ENCODE measurements at regions not wholly inside any gene's neighbourhood (a gene's known extent, or its start where the extent isn't known, plus 50 kb on each side); places are given as distances from the start of the nearest gene placed in this dataset.
"Not testable (repeated sequence)": the region's sequence is repeated elsewhere in the genome, so short reads cannot be mapped to it uniquely, and the experiment has no call there.

DNA sequence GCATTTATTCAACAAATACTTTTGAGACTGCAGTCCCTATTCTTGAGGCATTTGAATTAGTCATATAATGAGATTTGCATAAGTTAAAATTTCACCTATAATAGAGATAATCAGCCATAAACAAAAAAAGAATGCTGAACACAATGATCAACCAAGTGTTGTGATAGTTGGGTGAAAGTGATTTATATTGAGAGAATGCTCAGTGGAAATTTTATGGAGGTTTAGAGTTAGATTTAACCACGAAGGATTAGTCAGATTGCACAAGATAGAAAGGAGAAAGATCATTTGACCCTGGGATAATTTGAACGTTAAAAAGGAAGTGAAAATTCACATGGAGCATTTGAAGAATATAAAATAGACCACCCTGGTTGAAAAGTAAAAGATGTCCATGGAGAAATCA is 356.2 kb downstream of the NPR3 start:
- no peak for DNase-seq (ENCODE audit: low read depth)

DNA sequence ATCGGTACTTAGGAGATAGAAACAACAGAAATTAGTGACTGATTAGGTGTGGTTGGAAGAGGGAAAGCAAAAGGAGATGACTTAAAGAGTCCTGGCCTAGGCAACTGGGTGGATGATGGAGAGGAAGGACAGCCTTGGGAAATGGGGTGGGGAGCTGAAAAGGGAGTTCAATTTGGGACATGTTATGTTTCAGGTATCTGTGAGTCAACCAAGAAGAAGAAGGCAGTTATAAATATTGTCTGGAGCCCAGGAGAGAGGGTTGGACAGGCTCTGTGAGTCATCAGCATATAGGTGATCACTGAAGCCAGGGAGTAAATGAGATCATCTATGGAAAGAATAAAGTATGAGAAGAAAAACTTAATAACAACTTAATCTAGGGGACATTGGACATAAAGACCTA is 357.7 kb downstream of the NPR3 start:
- peak; percentile 66 for DNase-seq (ENCODE audit: low read depth)

DNA sequence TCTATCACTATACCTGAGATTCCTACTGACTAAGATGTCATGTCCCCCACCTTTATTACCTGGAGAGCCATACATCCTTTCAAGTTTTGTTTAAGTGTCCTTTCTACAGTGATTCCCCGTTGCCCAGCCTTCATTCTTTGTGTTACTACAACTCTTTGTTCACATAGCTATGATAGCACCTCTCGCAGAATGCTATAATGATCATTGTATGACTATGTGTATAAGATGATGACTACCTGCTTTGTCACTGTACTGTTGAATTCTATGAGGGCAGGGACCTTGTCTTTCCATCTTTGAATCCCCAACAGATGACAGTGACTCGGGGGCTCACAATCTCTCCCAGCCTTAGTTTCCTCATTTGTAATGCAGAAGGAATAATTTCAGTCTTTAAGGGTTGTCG is 361.2 kb downstream of the NPR3 start:
- no peak for DNase-seq (ENCODE audit: low read depth)

DNA sequence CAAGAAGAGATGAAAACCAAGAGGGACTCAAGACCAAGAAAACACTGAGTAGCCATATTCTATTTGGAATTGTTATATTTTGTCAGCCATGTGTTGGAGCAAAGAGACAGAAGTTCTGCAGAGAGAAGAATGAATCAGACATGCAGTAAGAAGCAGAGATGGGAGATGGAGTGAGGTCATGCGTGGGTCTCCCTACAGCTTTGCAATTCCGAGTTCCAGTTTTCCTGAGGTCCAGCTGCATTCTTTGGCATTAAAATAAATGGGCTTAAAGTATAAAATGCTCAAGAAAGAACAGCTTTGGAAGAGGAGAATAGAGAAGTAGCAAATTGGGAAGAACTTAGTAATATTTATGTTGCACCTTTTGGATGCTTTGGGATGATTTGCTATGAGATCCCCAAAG is 361.6 kb downstream of the NPR3 start:
- no peak for DNase-seq (ENCODE audit: low read depth)

DNA sequence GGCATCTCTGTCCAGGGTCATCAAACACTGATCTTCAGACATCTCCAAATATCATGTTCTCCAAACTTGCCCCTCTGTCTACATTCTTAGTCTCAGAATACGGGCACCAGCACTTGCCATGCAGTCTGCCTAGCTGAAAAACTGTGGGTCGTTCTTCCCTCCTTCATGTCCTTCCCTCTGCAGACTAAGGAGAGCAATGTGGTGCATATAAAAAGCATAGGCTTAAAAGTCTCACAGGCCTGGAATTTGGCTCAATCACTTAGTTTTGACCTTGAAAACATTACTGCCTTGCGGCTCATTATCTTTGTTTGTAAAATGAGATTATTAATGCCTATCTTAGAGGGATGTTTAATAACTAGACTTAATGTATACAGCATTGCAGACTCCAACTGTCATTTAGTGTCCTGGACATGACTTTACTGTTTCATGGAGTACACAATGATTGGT is 362.8 kb downstream of the NPR3 start:
- DNase-seq (ENCODE audit: low read depth) = no peak

DNA sequence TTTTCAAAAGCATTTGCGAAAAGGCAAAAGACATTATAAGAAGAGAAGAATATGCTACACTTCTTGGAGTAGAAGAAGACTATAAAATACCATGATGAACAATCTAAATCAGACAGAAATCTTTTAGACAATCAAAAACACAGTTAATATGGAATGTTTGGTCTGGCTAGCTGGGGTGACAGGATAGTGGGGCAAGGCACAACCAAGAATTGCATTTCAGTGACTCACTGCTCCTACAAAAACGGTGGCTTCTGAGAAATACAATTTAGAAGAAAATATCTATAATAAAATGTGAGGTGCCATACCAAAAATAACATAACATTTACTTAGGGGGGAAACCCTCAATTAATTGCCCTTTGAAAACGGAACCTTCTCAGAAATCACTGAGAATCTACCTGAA is 363.4 kb downstream of the NPR3 start:
- peak; percentile 77 for DNase-seq (ENCODE audit: low read depth)

DNA sequence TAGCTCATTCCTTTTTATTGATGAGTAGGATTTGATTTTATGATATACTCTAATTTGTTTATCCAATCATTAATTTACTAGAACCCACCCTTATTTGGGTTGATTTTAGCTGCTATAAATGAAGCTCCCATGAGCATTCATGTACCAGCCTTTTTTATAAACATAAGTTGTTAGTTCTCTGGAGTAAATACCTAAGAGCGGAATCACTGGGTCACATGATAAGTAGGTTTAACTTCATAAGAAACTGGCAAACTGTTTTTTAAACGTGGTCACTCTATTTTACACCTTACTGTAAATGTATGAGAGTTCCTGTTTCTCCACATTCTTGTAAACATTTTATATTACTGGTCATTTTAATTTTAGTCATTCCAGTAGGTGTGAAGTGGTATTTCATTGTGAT is 364.6 kb downstream of the NPR3 start:
- DNase-seq (ENCODE audit: low read depth) = peak; percentile 75

DNA sequence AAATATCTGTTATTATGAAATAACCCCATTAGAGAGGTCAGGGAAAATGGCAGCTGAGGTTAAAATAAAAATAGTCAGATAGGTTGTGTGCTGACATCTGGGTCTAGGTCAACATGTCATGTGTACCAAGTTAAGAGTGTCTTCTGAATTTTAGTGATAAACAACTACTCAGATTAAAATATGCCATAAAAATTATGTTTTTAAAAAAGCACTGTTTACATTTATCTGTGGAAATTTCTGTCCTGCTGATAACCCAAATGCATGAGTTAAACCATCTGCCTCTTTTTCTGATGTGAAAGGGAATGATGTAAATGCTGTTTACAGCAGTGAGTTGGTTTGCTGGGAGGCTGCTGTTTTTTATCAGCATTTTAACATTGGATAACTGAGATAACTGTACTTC is 361.2 kb upstream of the TARS1 start:
- DNase-seq (ENCODE audit: low read depth) = no peak

DNA sequence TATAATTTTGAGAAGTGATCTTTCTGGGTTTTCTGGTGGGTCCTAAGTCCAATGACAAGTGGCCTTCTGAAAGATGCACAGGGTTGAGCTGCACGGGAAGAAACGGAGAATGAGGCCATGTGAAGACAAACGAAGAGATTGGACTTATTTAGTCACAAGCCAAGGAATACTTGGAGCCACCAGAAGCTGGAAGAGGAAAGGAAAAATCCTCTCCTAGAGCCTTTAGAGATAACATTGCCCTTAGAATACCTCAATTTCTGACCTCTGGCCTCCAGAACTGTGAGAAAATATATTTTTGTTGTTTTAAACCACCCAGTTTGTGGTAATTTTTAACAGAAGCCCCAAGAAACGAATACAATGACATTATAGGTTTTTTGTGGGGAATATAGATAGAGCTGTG is 360.5 kb upstream of the TARS1 start:
- DNase-seq (ENCODE audit: low read depth) = no peak

DNA sequence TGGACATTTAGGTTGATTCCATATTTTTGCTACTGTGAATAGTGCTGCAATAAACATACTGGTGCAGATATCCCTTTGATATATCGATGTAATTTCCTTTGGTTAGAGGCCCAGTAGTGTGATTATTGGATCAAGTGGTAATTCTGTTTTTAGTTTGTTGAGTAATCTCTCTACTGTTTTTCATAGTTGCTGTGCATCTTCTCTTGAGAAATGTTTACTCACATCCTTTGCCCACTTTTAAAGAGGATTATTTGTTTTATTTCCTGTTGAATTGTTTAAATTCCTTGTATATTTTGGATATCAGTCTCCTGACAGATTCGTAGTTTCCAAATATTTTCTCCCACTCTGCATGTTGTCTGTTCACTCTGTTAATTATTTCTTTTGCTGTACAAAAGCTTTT is 352.6 kb upstream of the TARS1 start:
- DNase-seq (ENCODE audit: low read depth) = no peak

DNA sequence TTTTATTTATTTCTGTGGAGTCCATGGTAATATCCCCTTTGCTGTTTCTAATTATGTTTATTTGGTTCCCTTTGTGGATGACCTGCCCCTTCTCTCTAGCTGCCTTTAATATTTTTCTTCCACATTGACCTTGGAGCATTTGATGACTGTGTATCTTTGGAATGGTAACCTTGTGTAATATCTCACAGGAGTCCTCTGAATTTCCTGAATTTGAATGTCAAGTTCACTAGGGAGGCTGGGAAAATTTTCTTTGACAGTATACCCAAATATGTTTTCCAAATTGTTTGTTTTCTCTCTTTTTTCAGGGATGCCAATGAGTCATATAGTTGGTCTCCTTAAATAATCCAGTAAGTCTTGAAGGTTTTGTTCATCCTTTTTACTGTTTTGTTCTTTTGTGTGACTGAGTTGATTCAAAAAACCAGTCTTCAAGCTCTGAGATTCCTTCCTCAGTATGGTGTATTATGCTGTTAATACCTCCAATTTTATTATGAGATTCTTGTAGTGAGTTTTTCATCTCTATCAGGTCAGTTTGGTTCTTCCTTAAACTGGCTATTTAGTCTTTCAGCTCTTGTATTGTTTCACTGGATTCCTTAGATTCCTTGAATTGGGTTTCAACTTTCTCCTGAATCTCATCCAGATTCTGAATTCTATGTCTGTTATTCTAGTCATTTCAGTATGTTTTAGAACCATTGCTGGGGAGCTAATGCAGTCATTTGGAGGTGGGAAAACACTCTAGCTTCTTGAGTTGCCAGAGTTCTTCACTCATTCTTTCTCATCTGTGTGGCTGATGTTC is 349.0 kb upstream of the TARS1 start:
- peak; percentile 91 for DNase-seq (ENCODE audit: low read depth)

DNA sequence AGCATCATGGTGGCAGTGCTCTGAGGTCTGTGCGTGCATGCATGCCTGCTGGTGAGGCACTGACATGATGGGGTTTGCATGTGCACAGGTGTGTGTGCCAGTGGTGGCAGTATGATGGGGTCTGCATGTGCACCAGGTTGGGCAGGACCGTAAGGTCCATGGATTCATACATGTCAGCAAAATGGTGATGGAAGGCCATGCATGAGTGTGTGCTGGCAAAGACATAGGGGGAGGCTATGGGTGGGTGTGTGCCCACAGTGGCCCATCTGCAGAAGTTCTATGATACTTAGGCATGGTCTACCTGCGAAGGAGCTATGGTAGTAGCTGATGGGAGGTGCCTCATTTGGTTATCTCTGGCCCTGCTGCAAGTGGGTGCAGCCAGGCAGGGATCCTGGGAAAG is 348.0 kb upstream of the TARS1 start:
- no peak for DNase-seq (ENCODE audit: low read depth)

DNA sequence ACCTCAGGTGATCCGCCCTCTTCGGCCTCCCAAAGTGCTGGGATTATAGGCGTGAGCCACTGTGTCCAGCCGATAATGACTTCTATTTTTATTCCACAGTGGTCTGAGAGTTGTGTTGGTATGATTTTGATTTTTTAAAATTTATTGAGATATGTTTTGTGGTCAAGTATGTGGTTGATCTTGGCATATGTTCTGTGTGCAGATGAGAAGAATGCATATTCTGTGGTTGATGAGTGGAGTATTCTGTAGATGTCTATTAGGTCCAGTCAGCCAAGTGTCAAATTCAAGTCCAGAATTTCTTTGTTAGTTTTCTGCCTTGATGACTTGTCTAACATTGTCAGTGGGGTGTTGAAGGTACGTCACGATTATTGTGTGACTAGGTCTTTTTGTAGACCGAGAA is 338.2 kb upstream of the TARS1 start:
- DNase-seq (ENCODE audit: low read depth) = peak; percentile 19

DNA sequence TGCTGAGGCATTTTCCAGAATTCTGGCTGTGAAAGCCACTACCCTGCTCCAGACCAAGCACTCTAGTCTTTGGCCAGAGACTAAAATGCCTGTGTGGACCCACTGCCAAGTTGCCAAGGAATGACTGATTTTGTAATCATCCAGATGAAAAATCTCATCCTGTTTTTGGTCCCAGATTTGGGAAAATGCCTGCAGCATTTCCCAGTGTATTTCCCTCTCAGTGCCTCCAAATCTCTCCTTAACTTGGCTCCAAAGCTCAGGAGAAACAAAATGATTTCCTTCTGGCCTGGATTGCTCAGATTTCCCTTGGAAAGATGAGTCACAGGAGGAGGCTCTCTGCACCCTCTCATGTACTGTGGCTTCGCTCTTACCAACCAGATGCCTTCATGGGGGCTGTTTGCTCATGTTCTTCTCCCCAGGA is 335.2 kb upstream of the TARS1 start:
- DNase-seq (ENCODE audit: low read depth) = peak; percentile 79

DNA sequence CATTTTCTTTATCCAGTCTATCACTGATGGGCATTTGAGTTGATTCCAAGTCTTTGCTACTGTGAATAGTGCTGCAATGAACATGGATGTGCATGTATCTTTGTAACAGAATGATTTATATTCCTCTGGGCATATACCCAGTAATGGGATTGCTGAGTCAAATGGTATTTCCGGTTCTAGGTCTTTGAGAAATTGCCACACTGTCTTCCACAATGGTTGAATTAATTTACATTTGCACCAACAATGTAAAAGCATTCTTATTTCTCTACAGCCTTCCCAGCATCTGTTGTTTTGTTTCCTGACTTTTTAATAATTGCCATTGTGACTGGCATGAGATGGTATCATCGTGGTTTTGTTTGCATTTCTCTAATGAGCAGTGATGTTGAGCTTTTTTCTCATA is 330.3 kb upstream of the TARS1 start:
- DNase-seq (ENCODE audit: low read depth) = peak; percentile 90

DNA sequence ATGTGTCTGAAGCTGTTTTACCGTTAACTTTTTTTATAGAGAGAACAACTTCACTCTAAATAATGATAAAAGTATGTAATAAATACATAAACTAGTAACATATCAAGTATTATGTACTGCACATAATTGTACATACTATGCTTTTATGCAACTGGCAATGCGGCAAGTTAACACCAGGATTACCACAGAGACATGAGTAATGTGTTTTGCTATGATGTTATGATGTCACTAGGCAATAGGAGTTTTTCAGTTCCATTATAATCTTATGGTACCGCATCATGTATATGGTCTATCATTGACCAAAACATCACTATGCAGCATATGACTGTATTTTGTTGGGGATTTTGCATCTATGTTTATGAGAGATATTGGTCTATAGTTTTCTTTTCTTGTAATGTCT is 326.4 kb upstream of the TARS1 start:
- no peak for DNase-seq (ENCODE audit: low read depth)

DNA sequence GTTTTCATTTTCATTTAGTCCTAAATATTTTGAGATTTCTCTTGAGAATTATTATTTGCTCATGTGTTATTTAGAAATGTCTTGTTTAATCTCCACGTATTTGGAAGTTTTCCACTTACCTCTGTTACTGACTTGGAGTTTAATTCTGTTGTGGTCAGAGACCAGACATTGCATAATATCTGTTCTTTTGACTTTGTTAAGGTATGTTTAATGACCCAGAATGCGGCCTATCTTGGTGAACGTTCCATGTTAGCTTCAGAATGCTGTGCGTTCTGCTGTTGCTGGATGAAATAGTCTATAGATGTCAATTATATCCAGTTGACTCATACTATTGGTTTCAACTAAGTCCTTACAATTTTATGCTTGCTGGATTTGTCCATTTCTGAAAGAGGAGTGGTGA is 325.3 kb upstream of the TARS1 start:
- peak; percentile 46 for DNase-seq (ENCODE audit: low read depth)

DNA sequence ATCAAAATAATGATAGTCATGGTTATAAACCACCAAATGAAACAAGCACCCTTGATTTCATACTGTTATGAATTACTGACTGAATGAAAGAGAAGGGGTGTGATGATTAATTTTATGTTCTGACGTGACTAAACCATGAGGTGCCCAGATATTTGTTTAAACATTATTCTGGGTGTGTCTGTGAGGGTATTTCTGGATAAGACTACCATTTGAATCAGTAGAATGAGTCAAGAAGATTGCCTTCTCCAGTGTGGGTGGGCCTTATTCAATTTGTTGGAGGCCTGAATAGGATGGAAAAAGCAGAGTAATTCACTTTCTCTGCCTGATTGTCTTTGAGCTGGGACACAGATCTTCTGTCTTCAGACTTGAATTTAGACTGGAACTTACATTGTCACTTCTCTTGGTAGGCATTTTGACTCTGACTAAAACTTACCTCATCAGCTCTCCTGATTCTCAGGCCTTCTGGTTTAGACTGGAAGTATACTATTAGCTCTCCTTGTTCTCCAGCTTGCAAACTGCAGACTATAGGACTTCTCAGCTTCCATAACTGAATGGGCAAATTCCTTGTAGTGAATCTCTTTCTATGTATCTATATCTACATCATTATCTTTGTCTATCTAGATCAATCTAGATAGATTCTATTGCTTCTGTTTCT is 321.9 kb upstream of the TARS1 start:
- DNase-seq (ENCODE audit: low read depth) = peak; percentile 24

DNA sequence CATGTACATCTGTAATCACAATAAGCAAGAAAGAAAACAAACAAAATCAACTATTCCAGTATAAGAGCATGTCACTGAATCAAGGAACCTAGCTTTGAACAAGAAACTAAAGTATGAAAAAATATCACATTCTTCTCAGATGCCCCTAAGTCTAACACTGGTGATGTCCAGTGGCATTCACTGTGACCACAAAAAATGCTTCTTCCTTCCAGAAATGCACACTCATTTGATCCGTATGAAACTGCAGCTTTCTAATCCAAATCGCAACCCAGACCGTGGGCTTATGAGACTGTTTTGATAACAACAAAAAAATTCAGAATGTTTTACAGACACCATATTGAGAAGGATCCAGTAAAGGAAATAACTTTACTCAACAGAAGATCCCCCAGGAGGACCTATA is 320.1 kb upstream of the TARS1 start:
- DNase-seq (ENCODE audit: low read depth) = peak; percentile 84

DNA sequence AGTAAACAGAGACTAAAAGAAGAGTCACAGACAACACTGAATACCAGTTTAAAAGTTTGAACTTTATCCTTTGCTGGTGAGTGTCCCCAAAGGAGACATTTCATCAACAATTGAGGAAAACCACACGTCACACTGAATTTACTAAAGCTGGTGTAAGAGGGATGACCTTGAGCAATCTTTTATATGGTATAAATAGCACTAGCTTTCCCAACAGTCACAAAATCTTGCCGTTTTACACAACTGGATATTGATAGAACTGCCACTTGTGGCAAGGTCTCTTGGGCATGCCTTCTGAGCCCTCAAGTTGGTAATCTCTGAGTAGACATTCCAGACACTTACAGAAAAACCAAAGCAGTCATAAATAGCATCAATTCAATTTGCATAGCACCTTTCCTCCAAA is 311.5 kb upstream of the TARS1 start:
- DNase-seq (ENCODE audit: low read depth) = peak; percentile 43

DNA sequence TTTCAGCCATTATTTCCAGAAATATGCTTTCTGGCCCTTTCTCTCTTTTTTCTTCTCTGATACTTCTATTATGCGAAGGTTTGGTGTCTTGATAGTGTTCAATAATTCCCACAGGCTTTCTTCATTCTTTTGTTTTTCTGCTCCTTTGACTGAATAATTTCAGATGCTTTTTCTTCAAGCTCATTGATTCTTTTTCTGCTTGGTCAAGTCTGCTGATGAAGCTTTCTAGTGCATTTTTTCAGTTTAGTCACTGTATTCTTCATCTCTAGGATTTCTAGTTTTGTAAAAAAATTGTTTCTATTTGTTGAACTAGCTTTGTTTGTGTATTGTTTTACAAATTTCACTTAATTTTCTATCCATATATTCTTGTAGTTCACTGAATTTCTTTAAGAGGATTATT is 304.0 kb upstream of the TARS1 start:
- no peak for DNase-seq (ENCODE audit: low read depth)

DNA sequence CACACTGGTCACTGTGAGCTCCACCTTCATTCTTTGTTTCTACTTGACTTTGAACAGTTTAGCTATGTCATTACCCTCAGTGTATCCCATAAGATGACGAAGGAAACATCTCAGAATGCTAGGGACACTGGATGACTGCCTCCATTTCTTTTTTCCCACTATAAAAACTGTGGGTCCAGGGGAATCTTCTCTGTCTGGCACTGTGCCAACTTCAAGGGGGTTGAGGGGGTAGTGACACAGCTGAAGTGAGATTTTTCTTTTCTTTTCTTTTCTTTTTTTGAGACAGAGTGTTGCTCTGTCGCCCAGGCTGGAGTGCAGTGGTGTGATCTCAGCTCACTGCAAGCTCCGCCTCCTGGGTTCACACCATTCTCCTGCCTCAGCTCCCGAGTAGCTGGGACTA is 302.6 kb upstream of the TARS1 start:
- not testable (repeated sequence) for DNase-seq (ENCODE audit: low read depth)

DNA sequence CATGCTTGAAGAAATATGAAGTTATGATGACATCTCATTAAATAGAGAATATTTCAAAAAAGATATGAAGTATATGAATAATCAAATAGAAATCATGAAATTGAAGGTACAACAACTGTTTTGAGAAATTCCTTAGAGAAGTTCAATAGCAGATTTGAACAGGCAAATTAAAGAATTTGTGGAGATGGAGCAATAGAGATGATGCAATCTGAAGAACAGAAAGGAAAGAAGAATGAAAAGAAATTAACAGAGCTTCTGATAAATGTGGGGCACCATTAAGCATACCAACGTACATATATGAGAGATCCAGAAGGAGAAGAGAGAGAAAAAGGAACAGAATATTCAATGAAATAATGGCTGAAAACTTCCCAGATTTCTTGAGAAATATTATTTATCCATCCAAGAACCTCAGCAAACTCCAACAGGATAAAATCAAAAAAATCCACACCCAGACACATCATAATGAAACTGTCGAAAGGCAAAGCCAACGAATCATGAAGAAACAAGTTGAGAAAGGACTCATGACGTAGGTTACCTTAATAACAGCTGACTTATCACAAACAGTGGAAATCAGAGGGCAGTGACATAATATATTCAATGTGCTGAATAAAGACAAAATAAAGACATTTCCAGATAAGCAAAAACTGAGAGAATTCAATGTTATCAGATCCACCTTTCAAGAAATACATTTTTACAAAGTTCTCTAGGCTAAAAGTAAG is 297.2 kb upstream of the TARS1 start:
- DNase-seq (ENCODE audit: low read depth) = no peak

All from M059J (cell line).